ENCODE measurements at regions not wholly inside any gene's neighbourhood (a gene's known extent, or its start where the extent isn't known, plus 50 kb on each side); places are given as distances from the start of the nearest gene placed in this dataset.
A peak's percentile ranks its signal among the peaks of the same experiment; 100 is the strongest.

- Histone ChIP-seq H3K9me3 (ENCODE audit: control insufficient read depth, insufficient read depth, low read depth, low read length) (no peaks in the 10 kb centered on the region), H3K36me3 (ENCODE audit: control insufficient read depth in 2 of 2, insufficient read depth in 1 of 2, low read length in 2 of 2) (no peaks in the 10 kb centered on the region), H3K27ac (ENCODE audit: extremely low read depth, low read depth, low read length) (no peak overlapping the region), H3K4me3 (ENCODE audit: low read depth, low read length) (no peak overlapping the region), H3K4me1 (ENCODE audit: control insufficient read depth, insufficient read depth, low read length) (no peaks in the 10 kb centered on the region)
- ChIA-PET POLR2A (no interaction called here), CTCF (no interaction called here)
- TF ChIP-seq PRDM1 (tag by site-specific recombination; IDR thresholded peaks at IDR 0.05), result peak; percentile 50
- no peak for TF ChIP-seq HOXA7 (CRISPR knock-in tag; IDR thresholded peaks at IDR 0.05; ENCODE audit: borderline replicate concordance)
These were observed 149.9 kb upstream of the TCF4 start for GRCh38 chr18:55737781-55738468.

GRCh38 chr18:55737266-55737665 lies 149.3 kb upstream of the TCF4 start:
- no peak for TF ChIP-seq ZNF366 (tag by site-specific recombination; conservative IDR thresholded peaks at IDR 0.05)
- TF ChIP-seq ZNF48 (tag by site-specific recombination; IDR thresholded peaks at IDR 0.05), result no peak
- no peak for TF ChIP-seq ZNF169 (tag by site-specific recombination; IDR thresholded peaks at IDR 0.05)
- no peak for TF ChIP-seq BCL11B (tag by site-specific recombination; IDR thresholded peaks at IDR 0.05; ENCODE audit: low read depth)
- TF ChIP-seq HIC1 (tag by site-specific recombination; IDR thresholded peaks at IDR 0.05), result no peak
- TF ChIP-seq MYNN (tag by site-specific recombination; IDR thresholded peaks at IDR 0.05; ENCODE audit: borderline replicate concordance), result no peak
- TF ChIP-seq ZNF843 (tag by site-specific recombination; IDR thresholded peaks at IDR 0.05), result no peak
- TF ChIP-seq GLIS2 (tag by site-specific recombination; IDR thresholded peaks at IDR 0.05), result no peak
- TF ChIP-seq ZNF23 (tag by site-specific recombination; IDR thresholded peaks at IDR 0.05; ENCODE audit: borderline replicate concordance), result no peak
- ChIA-PET CTCF (no interaction called here), POLR2A (no interaction called here)
- Histone ChIP-seq H3K27ac (ENCODE audit: extremely low read depth, low read depth, low read length) (no peak overlapping the region), H3K4me1 (ENCODE audit: control insufficient read depth, insufficient read depth, low read length) (no peaks in the 10 kb centered on the region), H3K9me3 (ENCODE audit: control insufficient read depth, insufficient read depth, low read depth, low read length) (no peaks in the 10 kb centered on the region), H3K36me3 (ENCODE audit: control insufficient read depth in 2 of 2, insufficient read depth in 1 of 2, low read length in 2 of 2) (no peaks in the 10 kb centered on the region), H3K4me3 (ENCODE audit: low read depth, low read length) (no peak overlapping the region)

DNA sequence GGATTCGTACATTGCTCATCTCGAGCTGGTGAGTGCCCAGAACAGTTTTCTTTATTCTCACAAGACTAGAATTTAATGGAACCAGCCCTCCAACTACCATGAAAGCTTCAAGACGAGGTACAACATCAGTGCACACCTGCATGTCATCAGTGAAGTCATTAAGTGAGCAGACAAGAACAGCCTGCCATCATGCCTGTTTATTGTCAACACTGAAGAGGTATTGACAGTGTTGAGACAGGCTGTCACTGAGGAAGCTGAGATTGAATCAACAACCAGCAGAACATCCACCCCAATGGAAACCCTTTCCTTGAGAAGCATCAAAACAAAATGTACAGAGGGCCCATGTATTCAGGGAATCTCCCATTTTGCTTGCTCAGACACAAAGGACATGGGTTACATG lies 148.0 kb upstream of the TCF4 start:
- Histone ChIP-seq H3K4me3 (ENCODE audit: low read depth, low read length) (no peak overlapping the region), H3K36me3 (ENCODE audit: control insufficient read depth in 2 of 2, insufficient read depth in 1 of 2, low read length in 2 of 2) (no peaks in the 10 kb centered on the region), H3K4me1 (ENCODE audit: control insufficient read depth, insufficient read depth, low read length) (no peaks in the 10 kb centered on the region), H3K9me3 (ENCODE audit: control insufficient read depth, insufficient read depth, low read depth, low read length) (no peaks in the 10 kb centered on the region), H3K27ac (ENCODE audit: extremely low read depth, low read depth, low read length) (no peak overlapping the region)
- CTCF ChIA-PET, result no interaction called here
- no peak for TF ChIP-seq ZNF416 (tag by site-specific recombination; IDR thresholded peaks at IDR 0.05)
- TF ChIP-seq ZSCAN16 (tag by site-specific recombination; IDR thresholded peaks at IDR 0.05), result no peak
- TF ChIP-seq GLIS1 (tag by site-specific recombination; IDR thresholded peaks at IDR 0.05), result no peak
- no peak for TF ChIP-seq ZNF747 (tag by site-specific recombination; IDR thresholded peaks at IDR 0.05)
- no peak for TF ChIP-seq YY1 (tag by site-specific recombination; IDR thresholded peaks at IDR 0.05)
- POLR2A ChIA-PET, result no interaction called here

- Histone ChIP-seq H3K4me3 (ENCODE audit: low read depth, low read length) (no peak overlapping the region), H3K9me3 (ENCODE audit: control insufficient read depth, insufficient read depth, low read depth, low read length) (no peaks in the 10 kb centered on the region), H3K27ac (ENCODE audit: extremely low read depth, low read depth, low read length) (no peak overlapping the region), H3K36me3 (ENCODE audit: control insufficient read depth in 2 of 2, insufficient read depth in 1 of 2, low read length in 2 of 2) (no peaks in the 10 kb centered on the region), H3K4me1 (ENCODE audit: control insufficient read depth, insufficient read depth, low read length) (no peaks in the 10 kb centered on the region)
- no peak for TF ChIP-seq ZNF580 (tag by site-specific recombination; IDR thresholded peaks at IDR 0.05)
- no peak for TF ChIP-seq ZNF610 (tag by site-specific recombination; IDR thresholded peaks at IDR 0.05; ENCODE audit: borderline replicate concordance)
- TF ChIP-seq ZNF148 (tag by site-specific recombination; IDR thresholded peaks at IDR 0.05; ENCODE audit: borderline replicate concordance), result no peak
- no peak for TF ChIP-seq ZNF16 (tag by site-specific recombination; IDR thresholded peaks at IDR 0.05; ENCODE audit: low read depth)
- no peak for TF ChIP-seq ZNF140 (tag by site-specific recombination; IDR thresholded peaks at IDR 0.05)
- no peak for TF ChIP-seq ZNF138 (tag by site-specific recombination; IDR thresholded peaks at IDR 0.05; ENCODE audit: borderline replicate concordance)
- no peak for TF ChIP-seq ZNF510 (tag by site-specific recombination; IDR thresholded peaks at IDR 0.05; ENCODE audit: insufficient replicate concordance)
- ChIA-PET POLR2A (interaction anchor here (0.6 kb wide), 1 partner anchor 166 kb away, joined by 3 read pairs; no protein-coding TSS in a partner anchor), CTCF (interaction anchor here (0.6 kb wide), 1 partner anchor 28 kb away, joined by 3 read pairs; no protein-coding TSS in a partner anchor)
These were observed 147.3 kb upstream of the TCF4 start for GRCh38 chr18:55735199-55735855.
